SK-N-SH (cell line): ENCODE measurements at regions not wholly inside any gene's neighbourhood (a gene's known extent, or its start where the extent isn't known, plus 50 kb on each side); places are given as distances from the start of the nearest gene placed in this dataset.

Experiments used
- CTCF ChIA-PET: fragments of 300-600, 350-600 bp; formaldehyde crosslinking; extraction: SDS; loops from one replicate; lab custom pipeline; 2021; lab: Yijun Ruan, JAX
- POLR2A ChIA-PET: fragments of 350-600 bp; sonication (Branson Sonifier 250); formaldehyde crosslinking; extraction: SDS; loops from one replicate; lab custom pipeline; 2020; ENCODE audit warnings: antibody characterized with exemption, inconsistent platforms; lab: Yijun Ruan, JAX
- DNase-seq: peaks from one replicate; pipeline ENCODE4 v3.0.0; 2012
- H2AFZ ChIP-seq: fragments of 200-600 bp; sonication (generic); 2 replicates; pipeline ENCODE4 v1.8.1; 2016; ENCODE audit warnings: antibody characterized with exemption, mild to moderate bottlenecking, low read depth
- H3F3A ChIP-seq: fragments of 200-600 bp; sonication (generic); replicated peaks from 2 replicates; pipeline ENCODE3; 2016; ENCODE audit warnings: antibody characterized with exemption, mild to moderate bottlenecking; ENCODE audit not compliant: insufficient read depth
- H3K27ac ChIP-seq, 2 experiments: fragments of 200-500 bp in 1 of 2; fragments of 200-600 bp in 1 of 2; sonication (Bioruptor generic) in 1 of 2; sonication (generic), shearing (Covaris generic) in 1 of 2; 2 replicates each; pipeline versions ENCODE4 v1.5.1 to v1.6.1; 2014 to 2016; ENCODE audit warnings: low read depth in 2 of 2, inconsistent platforms in 1 of 2, low read length in 1 of 2, mild to moderate bottlenecking in 1 of 2, mixed read lengths in 1 of 2
- H3K27me3 ChIP-seq: fragments of 200-600 bp; sonication (generic), shearing (Covaris generic); 2 replicates; pipeline ENCODE4 v1.6.1; 2016; ENCODE audit warnings: mixed run types; ENCODE audit not compliant: insufficient read depth
- H3K36me3 ChIP-seq, 2 experiments: fragments of 200-500 bp in 1 of 2; fragments of 200-600 bp in 1 of 2; sonication (Bioruptor generic) in 1 of 2; sonication (generic) in 1 of 2; replicated peaks in 1 of 2; 2 replicates each; pipeline versions ENCODE3 to v1.5.1; 2014 to 2016; ENCODE audit warnings: low read length in 1 of 2, mild to moderate bottlenecking in 1 of 2; ENCODE audit not compliant: insufficient read depth in 2 of 2, control insufficient read depth in 1 of 2
- H3K4me1 ChIP-seq, 2 experiments: fragments of 200-500 bp in 1 of 2; fragments of 200-600 bp in 1 of 2; sonication (Bioruptor generic) in 1 of 2; sonication (generic), shearing (Covaris generic) in 1 of 2; 2 replicates each; pipeline versions ENCODE4 v1.5.1 to v1.6.1; 2014 to 2016; ENCODE audit warnings: low read depth in 1 of 2, low read length in 1 of 2, mixed run types in 1 of 2; ENCODE audit not compliant: insufficient read depth in 2 of 2, control insufficient read depth in 1 of 2
- H3K4me2 ChIP-seq: fragments of 200-600 bp; sonication (generic), shearing (Covaris generic); 2 replicates; pipeline ENCODE4 v1.6.1; 2017; ENCODE audit warnings: mixed run types
- H3K4me3 ChIP-seq, 2 experiments: fragments of 200-500 bp in 1 of 2; fragments of 200-600 bp in 1 of 2; sonication (Bioruptor generic) in 1 of 2; sonication (generic), shearing (Covaris generic) in 1 of 2; 2 replicates each; pipeline versions ENCODE4 v1.5.1 to v1.8.1; 2014 to 2016; ENCODE audit warnings: low read depth in 2 of 2, inconsistent platforms in 1 of 2, low read length in 1 of 2, mild to moderate bottlenecking in 1 of 2, mixed read lengths in 1 of 2, moderate library complexity in 1 of 2
- H3K79me2 ChIP-seq: fragments of 200-600 bp; sonication (generic); 2 replicates; pipeline ENCODE4 v1.8.1; 2017; ENCODE audit warnings: mild to moderate bottlenecking; ENCODE audit not compliant: insufficient read depth
- H3K9ac ChIP-seq: fragments of 200-600 bp; sonication (generic); 2 replicates; pipeline ENCODE4 v1.6.1; 2017; ENCODE audit warnings: mixed run types
- H3K9me2 ChIP-seq: fragments of 200-600 bp; sonication (generic); 2 replicates; pipeline ENCODE4 v1.6.1; 2017; ENCODE audit warnings: mixed run types
- H3K9me3 ChIP-seq: fragments of 200-600 bp; sonication (generic); 2 replicates; pipeline ENCODE4 v1.6.1; 2017; ENCODE audit warnings: mixed run types, mild to moderate bottlenecking, moderate library complexity
- H4K20me1 ChIP-seq: fragments of 200-600 bp; sonication (generic); 2 replicates; pipeline ENCODE4 v1.6.1; 2017; ENCODE audit warnings: mild to moderate bottlenecking, mixed run types; ENCODE audit not compliant: insufficient read depth
- ELF1 ChIP-seq: IDR thresholded peaks from 2 replicates; pipeline ENCODE4 v1.4.0; 2012
- EZH2phosphoT487 ChIP-seq: fragments of 200-600 bp; sonication (generic); IDR thresholded peaks from 2 replicates; pipeline ENCODE4 v1.6.1; 2017; ENCODE audit warnings: low read depth, mixed run types, mild to moderate bottlenecking, antibody characterized with exemption, moderate library complexity, borderline replicate concordance
- FOSL2 ChIP-seq: IDR thresholded peaks from 2 replicates; pipeline ENCODE4 v1.4.0; 2012; ENCODE audit warnings: low read depth, mild to moderate bottlenecking, moderate library complexity, borderline replicate concordance
- FOXJ3 ChIP-seq: sonication (generic); formaldehyde crosslinking; IDR thresholded peaks from 2 replicates; pipeline ENCODE4 v1.5.1; 2020; ENCODE audit warnings: mild to moderate bottlenecking, missing genetic modification reagents
- FOXM1 ChIP-seq: IDR thresholded peaks from 2 replicates; pipeline ENCODE4 v1.4.0; 2012; ENCODE audit warnings: low read depth, mild to moderate bottlenecking
- JUND ChIP-seq: IDR thresholded peaks from 2 replicates; pipeline ENCODE4 v1.4.0; 2012
- MEF2A ChIP-seq: IDR thresholded peaks from 2 replicates; pipeline ENCODE4 v1.4.0; 2012; ENCODE audit warnings: low read depth, borderline replicate concordance
- NFIC ChIP-seq: IDR thresholded peaks from 2 replicates; pipeline ENCODE4 v1.4.0; 2012; ENCODE audit warnings: borderline replicate concordance
- NRF1 ChIP-seq: IDR thresholded peaks from 2 replicates; pipeline ENCODE4 v1.6.1; 2012; ENCODE audit warnings: low read depth, mild to moderate bottlenecking, low read length
- POLR2AphosphoS5 ChIP-seq: IDR thresholded peaks from 2 replicates; pipeline ENCODE4 v1.6.1; 2012; ENCODE audit warnings: low read depth, low read length
- RXRA ChIP-seq: IDR thresholded peaks from 2 replicates; pipeline ENCODE4 v1.4.0; 2012; ENCODE audit warnings: low read depth, mild to moderate bottlenecking, borderline replicate concordance
- SIN3A ChIP-seq: IDR thresholded peaks from 2 replicates; pipeline ENCODE4 v1.6.1; 2012; ENCODE audit warnings: low read depth, mild to moderate bottlenecking, low read length, moderate library complexity, borderline replicate concordance
- TAF1 ChIP-seq: IDR thresholded peaks from 2 replicates; pipeline ENCODE4 v1.6.1; 2012; ENCODE audit warnings: low read depth, mild to moderate bottlenecking, low read length, moderate library complexity, borderline replicate concordance
- TCF12 ChIP-seq: IDR thresholded peaks from 2 replicates; pipeline ENCODE4 v1.4.0; 2012
- WGBS: methylation state at CpG from one replicate; pipeline ENCODE4 v1.1.6; 2017; ENCODE audit warnings: low lambda C conversion rate; 5-methylcytosine and 5-hydroxymethylcytosine counted together
- TF ChIP-seq, protein P1 (sequence below): IDR thresholded peaks from 2 replicates; pipeline ENCODE4 v1.4.0; 2012; ENCODE audit warnings: low read depth, borderline replicate concordance
- TF ChIP-seq, protein P2 (sequence below): fragments of 150-350 bp; IDR thresholded peaks from 2 replicates; pipeline ENCODE4 v1.6.1; 2016; ENCODE audit warnings: mild to moderate bottlenecking, low read depth, low read length
- TF ChIP-seq, protein P3 (sequence below): IDR thresholded peaks from 2 replicates; pipeline ENCODE4 v1.4.0; 2012; ENCODE audit warnings: low read depth
- TF ChIP-seq, protein P4 (sequence below): IDR thresholded peaks from 2 replicates; pipeline ENCODE4 v1.4.0; 2012; ENCODE audit warnings: low read depth, borderline replicate concordance
- TF ChIP-seq, protein P5 (sequence below): IDR thresholded peaks from 2 replicates; pipeline ENCODE4 v1.6.1; 2012; ENCODE audit warnings: mild to moderate bottlenecking, low read depth, low read length, moderate library complexity
- TF ChIP-seq, protein P6 (sequence below): fragments of 200-600 bp; sonication (generic); IDR thresholded peaks from 2 replicates; pipeline ENCODE4 v1.6.1; 2017; ENCODE audit warnings: antibody characterized with exemption, mild to moderate bottlenecking, moderate library complexity

DNA sequence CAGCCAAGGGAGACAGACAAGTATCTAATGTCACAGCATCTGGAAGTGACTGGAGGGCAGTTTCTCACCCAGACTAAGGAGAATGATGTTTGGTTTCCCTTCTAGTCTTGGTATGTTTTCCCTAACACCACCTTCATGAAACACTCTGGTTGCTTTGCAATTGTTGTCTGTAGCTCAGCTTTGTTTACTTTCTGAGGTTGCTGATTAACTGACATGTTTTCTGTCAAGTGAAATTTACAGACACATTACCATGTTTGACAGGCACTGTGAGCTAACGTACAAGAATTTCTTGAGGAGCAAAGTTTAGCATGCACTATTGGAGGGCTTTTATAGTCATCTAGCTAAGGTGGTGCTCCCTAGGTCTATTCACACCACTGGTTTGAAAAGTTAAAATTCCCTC, 131.6 kb upstream of the NECTIN3 start:
- ChIA-PET CTCF (no interaction called here), POLR2A (no interaction called here)
- H3K4me3 ChIP-seq = no peak overlapping the region
- H3K36me3 ChIP-seq = no peaks in the 10 kb centered on the region
- no peak overlapping the region for H3K9ac ChIP-seq
- no peaks in the 10 kb centered on the region for H3K9me2 ChIP-seq
- 43% methylated on average over 1 of the region's 1 CpG for WGBS
- TF ChIP-seq EZH2phosphoT487 (no peak), ELF1 (no peak), TCF12 (no peak), SIN3A (no peak), FOSL2 (no peak), POLR2AphosphoS5 (no peak), FOXM1 (no peak), NRF1 (no peak), FOXJ3 (CRISPR knock-in tag) (no peak), JUND (no peak), MEF2A (no peak), TAF1 (no peak), NFIC (no peak), RXRA (no peak)
- TF ChIP-seq, protein P1, sequence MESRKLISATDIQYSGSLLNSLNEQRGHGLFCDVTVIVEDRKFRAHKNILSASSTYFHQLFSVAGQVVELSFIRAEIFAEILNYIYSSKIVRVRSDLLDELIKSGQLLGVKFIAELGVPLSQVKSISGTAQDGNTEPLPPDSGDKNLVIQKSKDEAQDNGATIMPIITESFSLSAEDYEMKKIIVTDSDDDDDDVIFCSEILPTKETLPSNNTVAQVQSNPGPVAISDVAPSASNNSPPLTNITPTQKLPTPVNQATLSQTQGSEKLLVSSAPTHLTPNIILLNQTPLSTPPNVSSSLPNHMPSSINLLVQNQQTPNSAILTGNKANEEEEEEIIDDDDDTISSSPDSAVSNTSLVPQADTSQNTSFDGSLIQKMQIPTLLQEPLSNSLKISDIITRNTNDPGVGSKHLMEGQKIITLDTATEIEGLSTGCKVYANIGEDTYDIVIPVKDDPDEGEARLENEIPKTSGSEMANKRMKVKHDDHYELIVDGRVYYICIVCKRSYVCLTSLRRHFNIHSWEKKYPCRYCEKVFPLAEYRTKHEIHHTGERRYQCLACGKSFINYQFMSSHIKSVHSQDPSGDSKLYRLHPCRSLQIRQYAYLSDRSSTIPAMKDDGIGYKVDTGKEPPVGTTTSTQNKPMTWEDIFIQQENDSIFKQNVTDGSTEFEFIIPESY = no peak
- TF ChIP-seq, protein P2, sequence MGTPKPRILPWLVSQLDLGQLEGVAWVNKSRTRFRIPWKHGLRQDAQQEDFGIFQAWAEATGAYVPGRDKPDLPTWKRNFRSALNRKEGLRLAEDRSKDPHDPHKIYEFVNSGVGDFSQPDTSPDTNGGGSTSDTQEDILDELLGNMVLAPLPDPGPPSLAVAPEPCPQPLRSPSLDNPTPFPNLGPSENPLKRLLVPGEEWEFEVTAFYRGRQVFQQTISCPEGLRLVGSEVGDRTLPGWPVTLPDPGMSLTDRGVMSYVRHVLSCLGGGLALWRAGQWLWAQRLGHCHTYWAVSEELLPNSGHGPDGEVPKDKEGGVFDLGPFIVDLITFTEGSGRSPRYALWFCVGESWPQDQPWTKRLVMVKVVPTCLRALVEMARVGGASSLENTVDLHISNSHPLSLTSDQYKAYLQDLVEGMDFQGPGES = no peak
- TF ChIP-seq, protein P3, sequence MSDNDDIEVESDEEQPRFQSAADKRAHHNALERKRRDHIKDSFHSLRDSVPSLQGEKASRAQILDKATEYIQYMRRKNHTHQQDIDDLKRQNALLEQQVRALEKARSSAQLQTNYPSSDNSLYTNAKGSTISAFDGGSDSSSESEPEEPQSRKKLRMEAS = no peak
- TF ChIP-seq, protein P4, sequence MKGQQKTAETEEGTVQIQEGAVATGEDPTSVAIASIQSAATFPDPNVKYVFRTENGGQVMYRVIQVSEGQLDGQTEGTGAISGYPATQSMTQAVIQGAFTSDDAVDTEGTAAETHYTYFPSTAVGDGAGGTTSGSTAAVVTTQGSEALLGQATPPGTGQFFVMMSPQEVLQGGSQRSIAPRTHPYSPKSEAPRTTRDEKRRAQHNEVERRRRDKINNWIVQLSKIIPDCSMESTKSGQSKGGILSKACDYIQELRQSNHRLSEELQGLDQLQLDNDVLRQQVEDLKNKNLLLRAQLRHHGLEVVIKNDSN = no peak
- TF ChIP-seq, protein P5, sequence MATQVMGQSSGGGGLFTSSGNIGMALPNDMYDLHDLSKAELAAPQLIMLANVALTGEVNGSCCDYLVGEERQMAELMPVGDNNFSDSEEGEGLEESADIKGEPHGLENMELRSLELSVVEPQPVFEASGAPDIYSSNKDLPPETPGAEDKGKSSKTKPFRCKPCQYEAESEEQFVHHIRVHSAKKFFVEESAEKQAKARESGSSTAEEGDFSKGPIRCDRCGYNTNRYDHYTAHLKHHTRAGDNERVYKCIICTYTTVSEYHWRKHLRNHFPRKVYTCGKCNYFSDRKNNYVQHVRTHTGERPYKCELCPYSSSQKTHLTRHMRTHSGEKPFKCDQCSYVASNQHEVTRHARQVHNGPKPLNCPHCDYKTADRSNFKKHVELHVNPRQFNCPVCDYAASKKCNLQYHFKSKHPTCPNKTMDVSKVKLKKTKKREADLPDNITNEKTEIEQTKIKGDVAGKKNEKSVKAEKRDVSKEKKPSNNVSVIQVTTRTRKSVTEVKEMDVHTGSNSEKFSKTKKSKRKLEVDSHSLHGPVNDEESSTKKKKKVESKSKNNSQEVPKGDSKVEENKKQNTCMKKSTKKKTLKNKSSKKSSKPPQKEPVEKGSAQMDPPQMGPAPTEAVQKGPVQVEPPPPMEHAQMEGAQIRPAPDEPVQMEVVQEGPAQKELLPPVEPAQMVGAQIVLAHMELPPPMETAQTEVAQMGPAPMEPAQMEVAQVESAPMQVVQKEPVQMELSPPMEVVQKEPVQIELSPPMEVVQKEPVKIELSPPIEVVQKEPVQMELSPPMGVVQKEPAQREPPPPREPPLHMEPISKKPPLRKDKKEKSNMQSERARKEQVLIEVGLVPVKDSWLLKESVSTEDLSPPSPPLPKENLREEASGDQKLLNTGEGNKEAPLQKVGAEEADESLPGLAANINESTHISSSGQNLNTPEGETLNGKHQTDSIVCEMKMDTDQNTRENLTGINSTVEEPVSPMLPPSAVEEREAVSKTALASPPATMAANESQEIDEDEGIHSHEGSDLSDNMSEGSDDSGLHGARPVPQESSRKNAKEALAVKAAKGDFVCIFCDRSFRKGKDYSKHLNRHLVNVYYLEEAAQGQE = no peak
- TF ChIP-seq, protein P6, sequence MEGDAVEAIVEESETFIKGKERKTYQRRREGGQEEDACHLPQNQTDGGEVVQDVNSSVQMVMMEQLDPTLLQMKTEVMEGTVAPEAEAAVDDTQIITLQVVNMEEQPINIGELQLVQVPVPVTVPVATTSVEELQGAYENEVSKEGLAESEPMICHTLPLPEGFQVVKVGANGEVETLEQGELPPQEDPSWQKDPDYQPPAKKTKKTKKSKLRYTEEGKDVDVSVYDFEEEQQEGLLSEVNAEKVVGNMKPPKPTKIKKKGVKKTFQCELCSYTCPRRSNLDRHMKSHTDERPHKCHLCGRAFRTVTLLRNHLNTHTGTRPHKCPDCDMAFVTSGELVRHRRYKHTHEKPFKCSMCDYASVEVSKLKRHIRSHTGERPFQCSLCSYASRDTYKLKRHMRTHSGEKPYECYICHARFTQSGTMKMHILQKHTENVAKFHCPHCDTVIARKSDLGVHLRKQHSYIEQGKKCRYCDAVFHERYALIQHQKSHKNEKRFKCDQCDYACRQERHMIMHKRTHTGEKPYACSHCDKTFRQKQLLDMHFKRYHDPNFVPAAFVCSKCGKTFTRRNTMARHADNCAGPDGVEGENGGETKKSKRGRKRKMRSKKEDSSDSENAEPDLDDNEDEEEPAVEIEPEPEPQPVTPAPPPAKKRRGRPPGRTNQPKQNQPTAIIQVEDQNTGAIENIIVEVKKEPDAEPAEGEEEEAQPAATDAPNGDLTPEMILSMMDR = no peak
- no peak overlapping the region for H3K4me2 ChIP-seq
- H3K79me2 ChIP-seq = no peaks in the 10 kb centered on the region
- 0 out of 2 replicates have a peak, but pooled peaks cover under 1% of the 10 kb centered on the region for H3K9me3 ChIP-seq
- DNase-seq = no peak
- H3K4me1 ChIP-seq = no peaks in the 10 kb centered on the region
- H3K27me3 ChIP-seq = no peaks in the 10 kb centered on the region
- H4K20me1 ChIP-seq = no peaks in the 10 kb centered on the region
- H2AFZ ChIP-seq = no peak overlapping the region
- H3K27ac ChIP-seq = no peak overlapping the region
- no peaks in the 10 kb centered on the region for H3F3A ChIP-seq
